Left renal cortex interstitium (tissue), 4 donors: ENCODE measurements at regions not wholly inside any gene's neighbourhood (a gene's known extent, or its start where the extent isn't known, plus 50 kb on each side); places are given as distances from the start of the nearest gene placed in this dataset.
"Not testable (repeated sequence)": the region's sequence is repeated elsewhere in the genome, so short reads cannot be mapped to it uniquely, and the experiment has no call there.

Source experiments
- DNase-seq, 4 donors: peaks; one replicate each; pipeline ENCODE4 v3.0.0-alpha.2; 2013; ENCODE audit warnings: low read depth in 4 of 4, low spot score in 2 of 4, missing footprints in 1 of 4

DNA sequence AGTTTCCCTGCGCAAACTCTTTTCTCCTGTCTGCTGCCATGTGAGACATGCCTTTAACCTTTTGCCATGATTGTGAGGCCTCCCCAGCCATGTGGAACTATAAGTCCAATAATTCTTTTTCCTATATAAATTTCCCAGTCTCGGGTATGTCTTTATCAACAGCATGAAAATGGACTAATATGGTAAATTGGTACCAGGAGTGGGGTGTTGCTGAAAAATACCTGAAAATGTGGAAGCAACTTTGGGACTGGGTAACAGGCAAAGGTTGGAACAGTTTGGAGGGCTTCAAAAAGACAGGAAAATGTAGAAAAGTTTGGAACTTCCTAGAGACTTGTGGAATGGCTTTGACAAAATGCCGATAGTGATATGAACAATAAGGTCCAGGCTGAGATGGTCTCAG, 578.9 kb upstream of the CYLC2 start:
- not testable (repeated sequence) for DNase-seq

- no peak for DNase-seq
Measured at GRCh38 chr9:102405218-102405867, 589.8 kb upstream of the CYLC2 start.

DNA sequence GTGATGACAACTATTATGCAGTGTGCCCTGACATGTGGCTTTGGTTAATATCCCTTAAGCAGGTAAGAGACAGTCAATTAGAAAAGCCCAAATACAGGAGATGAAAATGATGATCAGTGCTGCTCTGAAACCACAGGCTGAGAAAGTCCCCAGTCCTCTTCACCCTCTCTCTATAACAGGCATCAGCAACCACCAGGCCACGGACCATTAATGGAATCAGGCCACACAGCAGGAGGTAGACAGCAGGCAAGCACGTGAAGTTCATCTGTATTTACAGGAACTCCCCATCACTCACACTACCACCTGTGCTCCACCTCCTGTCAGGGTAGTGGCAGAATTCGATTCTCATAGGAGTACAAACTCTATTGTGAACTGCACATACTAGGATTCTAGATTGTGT, 591.6 kb upstream of the CYLC2 start:
- no peak for DNase-seq

DNA sequence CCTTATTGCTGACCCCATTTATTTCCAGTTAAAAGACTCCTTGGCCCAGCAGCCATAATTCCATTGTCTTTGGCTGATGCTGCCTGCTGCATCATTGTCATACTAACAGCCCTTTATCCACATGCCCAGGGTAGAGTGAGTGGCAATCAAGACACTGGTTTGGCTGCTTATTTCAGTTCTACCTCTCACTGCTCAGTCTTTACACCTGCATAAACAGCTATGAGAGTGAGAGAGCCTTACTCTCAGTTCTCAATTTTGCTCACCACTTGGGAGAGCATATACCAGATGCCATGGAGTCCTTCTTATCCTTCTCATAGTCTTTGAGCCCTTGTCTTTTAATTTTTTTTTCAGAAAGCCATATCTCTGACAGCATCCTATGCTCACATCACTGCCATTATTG, 596.9 kb upstream of the CYLC2 start:
- no peak for DNase-seq

GRCh38 chr9:102385620-102386019, 609.5 kb upstream of the CYLC2 start:
- not testable (repeated sequence) for DNase-seq

- DNase-seq, result peak in 1 of 4 donors; percentile 13
Measured at GRCh38 chr9:102362470-102363132, 624.2 kb upstream of the GRIN3A start.

- DNase-seq, result no peak
Measured at GRCh38 chr9:102360846-102361245, 622.4 kb upstream of the GRIN3A start.

DNA sequence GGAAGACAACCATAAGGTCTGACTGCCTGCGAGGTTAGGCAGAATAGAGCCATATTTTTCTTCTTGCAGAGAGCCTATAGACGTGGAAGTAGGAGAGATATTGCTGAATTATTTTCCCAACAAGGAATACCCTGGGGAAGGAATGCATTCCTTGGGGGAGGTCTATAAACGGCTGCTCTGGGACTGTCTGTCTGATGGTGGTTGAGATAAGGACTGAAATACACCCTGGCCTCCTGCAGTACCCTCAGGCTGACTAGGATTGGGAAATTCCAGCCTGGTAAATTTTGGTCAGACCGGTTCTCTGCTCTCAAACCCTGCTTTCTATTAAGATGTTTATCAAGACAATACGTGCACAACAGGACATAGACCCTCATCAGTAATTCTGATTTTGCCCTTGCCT, 617.5 kb upstream of the GRIN3A start:
- DNase-seq, result no peak

DNA sequence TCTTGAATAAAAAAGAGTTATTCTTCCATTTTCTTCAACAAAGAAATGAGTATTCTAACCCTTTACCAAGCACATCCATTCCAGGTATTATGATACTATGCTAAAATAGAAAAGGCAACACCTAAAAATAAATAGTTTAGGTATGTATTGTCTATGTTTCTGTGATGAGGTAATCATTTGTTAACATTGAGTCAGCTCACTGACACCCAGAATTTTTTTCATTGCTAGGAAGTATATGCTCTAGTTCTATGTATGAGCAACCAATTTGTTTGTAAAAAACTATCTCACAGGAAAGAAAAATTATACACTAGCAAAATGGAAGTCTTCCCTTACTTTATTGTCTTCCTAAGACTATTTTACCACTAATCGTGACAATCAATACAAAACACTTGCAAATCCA, 615.6 kb upstream of the GRIN3A start:
- no peak for DNase-seq

DNA sequence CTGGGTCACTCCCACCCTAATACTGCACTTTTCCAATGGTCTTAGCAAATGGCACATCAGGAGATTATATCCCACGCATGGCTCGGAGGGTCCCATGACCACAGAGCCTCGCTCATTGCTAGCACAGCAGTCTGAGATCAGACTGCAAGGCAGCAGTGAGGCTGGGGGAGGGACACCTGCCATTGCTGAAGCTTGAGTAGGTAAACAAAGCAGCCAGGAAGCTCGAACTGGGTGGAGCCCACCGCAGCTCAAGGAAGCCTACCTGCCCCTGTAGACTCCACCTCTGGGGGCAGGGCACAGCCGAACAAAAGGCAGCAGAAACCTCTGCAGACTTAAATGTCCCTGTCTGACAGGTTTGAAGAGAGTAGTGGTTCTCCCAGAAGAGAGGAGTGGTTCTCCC, 599.0 kb upstream of the GRIN3A start:
- DNase-seq, result not testable (repeated sequence)

DNA sequence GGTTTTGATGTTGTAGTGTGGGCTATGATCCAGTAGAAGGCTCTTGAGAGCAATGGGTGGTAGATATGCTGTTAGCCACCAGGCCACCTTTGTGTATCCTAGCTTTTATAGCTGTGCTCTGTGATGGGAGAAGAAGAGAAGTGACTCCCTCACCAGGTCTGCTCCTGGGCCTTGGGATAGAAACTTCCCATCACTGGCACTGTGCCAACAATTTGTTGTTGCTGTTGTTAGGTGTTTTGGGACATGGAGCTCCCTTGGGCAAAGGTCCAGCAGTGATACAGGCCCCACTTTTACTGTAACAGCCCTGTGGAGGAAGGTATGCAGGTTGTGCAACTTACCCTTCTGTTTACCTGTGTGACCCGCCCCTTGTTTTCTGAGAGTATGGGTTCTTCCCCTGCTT, 570.9 kb upstream of the GRIN3A start:
- no peak for DNase-seq

- DNase-seq, result no peak
Measured at GRCh38 chr9:102295188-102295587, 556.7 kb upstream of the GRIN3A start.

DNA sequence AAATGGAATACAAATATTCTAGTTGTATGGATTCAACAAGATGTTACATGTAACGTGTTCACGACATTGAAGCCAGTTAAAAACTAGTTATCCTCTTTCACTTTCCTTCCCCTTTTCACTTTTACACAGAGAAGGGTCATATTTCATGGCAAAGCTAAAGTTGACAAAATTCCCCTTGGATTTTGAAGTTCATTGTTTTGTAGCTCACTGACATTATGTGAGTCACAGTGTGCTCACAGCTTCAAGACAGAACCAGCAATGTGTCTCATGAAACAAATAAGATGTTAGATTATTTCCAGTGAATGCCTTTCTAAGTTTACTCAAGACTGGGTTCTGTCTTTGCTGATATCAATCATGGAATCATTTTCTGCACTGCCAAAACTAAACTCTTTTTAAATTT, 535.5 kb upstream of the GRIN3A start:
- no peak for DNase-seq

GRCh38 chr9:102253099-102253498, 514.7 kb upstream of the GRIN3A start:
- DNase-seq, result no peak

GRCh38 chr9:102244916-102245315, 506.5 kb upstream of the GRIN3A start:
- no peak for DNase-seq

DNA sequence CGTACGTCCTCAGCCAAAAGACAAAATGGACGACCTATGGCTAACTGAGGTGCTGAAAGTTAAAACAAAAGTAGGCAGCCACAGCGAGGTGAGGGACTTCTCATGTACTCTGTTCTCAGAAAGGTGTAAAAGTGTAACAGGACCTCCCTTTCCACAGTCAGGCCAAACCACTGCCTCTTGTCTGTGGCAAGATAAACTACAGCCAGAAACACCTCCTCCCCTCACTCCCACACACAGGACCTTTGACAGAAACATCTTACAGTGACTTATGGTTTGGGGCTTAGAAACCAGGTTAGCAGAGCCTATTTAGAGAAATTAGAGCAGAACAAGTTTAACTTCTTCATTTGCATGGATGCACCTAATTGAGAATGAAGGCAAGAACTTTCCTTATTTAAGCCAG, 499.1 kb upstream of the GRIN3A start:
- DNase-seq, result peak; percentile 37 to 62 (median 50)

- DNase-seq, result no peak
Measured at GRCh38 chr9:102237094-102237493, 498.6 kb upstream of the GRIN3A start.

DNA sequence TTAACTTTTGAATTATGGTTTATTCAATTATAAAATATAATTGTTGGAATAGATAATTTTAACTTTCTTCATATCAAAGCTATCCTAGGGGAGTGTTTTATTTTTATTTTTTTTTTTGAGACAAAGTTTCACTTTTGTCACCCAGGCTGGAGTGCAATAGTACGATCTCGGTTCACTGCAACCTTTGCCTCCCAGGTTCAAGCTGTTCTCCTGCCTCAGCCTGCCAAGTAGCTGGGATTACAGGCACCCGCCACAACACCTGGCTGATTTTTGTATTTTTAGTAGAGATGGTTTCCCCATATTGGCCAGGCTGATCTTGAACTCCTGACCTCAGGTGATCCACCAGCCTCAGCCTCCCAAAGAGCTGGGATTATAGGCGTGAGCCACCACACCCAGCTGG, 489.0 kb upstream of the GRIN3A start:
- DNase-seq, result not testable (repeated sequence)

GRCh38 chr9:102225841-102226441, 487.5 kb upstream of the GRIN3A start:
- DNase-seq, result no peak

DNA sequence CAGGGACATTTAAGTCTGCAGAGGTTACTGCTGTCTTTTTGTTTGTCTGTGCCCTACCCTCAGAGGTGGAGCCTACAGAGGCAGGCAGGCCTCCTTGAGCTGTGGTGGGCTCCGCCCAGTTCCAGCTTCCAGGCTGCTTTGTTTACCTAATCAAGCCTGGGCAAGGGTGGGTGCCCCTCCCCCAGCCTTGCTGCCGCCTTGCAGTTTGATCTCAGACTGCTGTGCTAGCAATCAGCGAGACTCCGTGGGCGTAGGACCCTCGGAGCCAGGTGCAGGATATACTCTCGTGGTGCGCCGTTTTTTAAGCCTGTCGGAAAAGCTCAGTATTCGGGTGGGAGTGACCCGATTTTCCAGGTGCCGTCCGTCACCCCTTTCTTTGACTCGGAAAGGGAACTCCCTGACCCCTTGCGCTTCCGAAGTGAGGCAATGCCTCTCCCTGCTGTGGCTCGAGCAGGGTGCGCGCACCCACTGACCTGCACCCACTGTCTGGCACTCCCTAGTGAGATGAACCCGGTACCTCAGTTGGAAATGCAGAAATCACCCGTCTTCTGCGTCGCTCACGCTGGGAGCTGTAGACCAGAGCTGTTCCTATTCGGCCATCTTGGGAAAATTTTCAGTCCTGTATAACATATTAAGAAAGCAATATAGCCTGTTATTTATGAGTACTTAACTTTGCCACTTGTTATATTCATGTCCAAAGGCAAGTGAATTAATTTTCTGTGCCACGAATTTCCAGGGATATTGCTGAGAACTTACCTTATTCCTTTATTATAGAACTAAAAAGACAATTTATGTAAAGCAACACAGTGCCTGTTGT, 485.1 kb upstream of the GRIN3A start:
- DNase-seq, result not testable (repeated sequence)

- DNase-seq, result no peak
Measured at GRCh38 chr9:102209176-102209575, 470.7 kb upstream of the GRIN3A start.
